GM12864 (cell line): ENCODE measurements at regions not wholly inside any gene's neighbourhood (a gene's known extent, or its start where the extent isn't known, plus 50 kb on each side); places are given as distances from the start of the nearest gene placed in this dataset.

Source experiments
- DNase-seq: peaks from one replicate; pipeline ENCODE4 v3.0.0-alpha.2; 2011; ENCODE audit warnings: low read depth
- H3K4me3 ChIP-seq: 2 replicates; pipeline ENCODE4 v1.5.1; 2011; ENCODE audit warnings: mild to moderate bottlenecking, low read depth, low read length, control low read depth
- TF ChIP-seq, protein P1 (sequence below): IDR thresholded peaks from 2 replicates; pipeline ENCODE4 v1.5.1; 2011; ENCODE audit warnings: low read depth, mild to moderate bottlenecking, moderate library complexity, low read length, control low read depth, inconsistent platforms; ENCODE audit errors: missing control alignments

DNA sequence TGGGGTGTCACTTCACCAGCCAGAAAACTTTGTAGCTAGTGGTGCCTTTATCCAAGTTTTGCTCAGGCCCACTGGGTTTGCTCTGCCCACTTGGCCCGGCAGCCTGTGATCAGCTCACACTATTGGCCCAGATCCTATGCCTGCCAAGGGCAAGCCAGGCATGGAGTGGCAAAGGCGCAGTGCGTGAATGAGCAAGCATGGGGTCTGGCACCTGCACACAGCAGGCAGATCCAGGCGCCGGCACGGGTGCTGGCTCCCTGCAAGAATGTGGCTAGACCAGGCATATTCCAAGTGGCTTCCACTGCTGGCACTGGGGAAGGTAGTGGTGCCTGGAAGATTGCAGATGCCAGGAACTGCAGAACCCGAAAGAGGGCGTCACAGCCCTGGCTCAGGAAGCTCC lies 346.9 kb downstream of the LMBRD1 start:
- no peak overlapping the region for H3K4me3 ChIP-seq
- no peak for DNase-seq
- TF ChIP-seq, protein P1, sequence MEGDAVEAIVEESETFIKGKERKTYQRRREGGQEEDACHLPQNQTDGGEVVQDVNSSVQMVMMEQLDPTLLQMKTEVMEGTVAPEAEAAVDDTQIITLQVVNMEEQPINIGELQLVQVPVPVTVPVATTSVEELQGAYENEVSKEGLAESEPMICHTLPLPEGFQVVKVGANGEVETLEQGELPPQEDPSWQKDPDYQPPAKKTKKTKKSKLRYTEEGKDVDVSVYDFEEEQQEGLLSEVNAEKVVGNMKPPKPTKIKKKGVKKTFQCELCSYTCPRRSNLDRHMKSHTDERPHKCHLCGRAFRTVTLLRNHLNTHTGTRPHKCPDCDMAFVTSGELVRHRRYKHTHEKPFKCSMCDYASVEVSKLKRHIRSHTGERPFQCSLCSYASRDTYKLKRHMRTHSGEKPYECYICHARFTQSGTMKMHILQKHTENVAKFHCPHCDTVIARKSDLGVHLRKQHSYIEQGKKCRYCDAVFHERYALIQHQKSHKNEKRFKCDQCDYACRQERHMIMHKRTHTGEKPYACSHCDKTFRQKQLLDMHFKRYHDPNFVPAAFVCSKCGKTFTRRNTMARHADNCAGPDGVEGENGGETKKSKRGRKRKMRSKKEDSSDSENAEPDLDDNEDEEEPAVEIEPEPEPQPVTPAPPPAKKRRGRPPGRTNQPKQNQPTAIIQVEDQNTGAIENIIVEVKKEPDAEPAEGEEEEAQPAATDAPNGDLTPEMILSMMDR: no peak
